Right lung (tissue), 2 donors: ENCODE measurements at regions not wholly inside any gene's neighbourhood (a gene's known extent, or its start where the extent isn't known, plus 50 kb on each side); places are given as distances from the start of the nearest gene placed in this dataset.
"Not testable (repeated sequence)": the region's sequence is repeated elsewhere in the genome, so short reads cannot be mapped to it uniquely, and the experiment has no call there.

Experiments
- DNase-seq, 2 donors: peaks; one replicate each; pipeline ENCODE4 v3.0.0-alpha.2; 2013

- no peak for DNase-seq
These were observed 210.8 kb upstream of the PLD5 start for GRCh38 chr1:242735323-242735722.

- DNase-seq = no peak
These were observed 206.9 kb upstream of the PLD5 start for GRCh38 chr1:242731446-242731845.

GRCh38 chr1:242728696-242729095, 204.2 kb upstream of the PLD5 start:
- no peak for DNase-seq

- no peak for DNase-seq
These were observed 198.7 kb upstream of the PLD5 start for GRCh38 chr1:242723044-242723716.

- no peak for DNase-seq
These were observed 194.5 kb upstream of the PLD5 start for GRCh38 chr1:242718967-242719366.

GRCh38 chr1:242712248-242712647, 187.8 kb upstream of the PLD5 start:
- DNase-seq = no peak

GRCh38 chr1:242710847-242711246, 186.3 kb upstream of the PLD5 start:
- no peak for DNase-seq

GRCh38 chr1:242710286-242710685, 185.8 kb upstream of the PLD5 start:
- DNase-seq = no peak

GRCh38 chr1:242703467-242703866, 179.0 kb upstream of the PLD5 start:
- no peak for DNase-seq

GRCh38 chr1:242692988-242693387, 168.5 kb upstream of the PLD5 start:
- no peak for DNase-seq

GRCh38 chr1:242691610-242691945, 167.1 kb upstream of the PLD5 start:
- no peak for DNase-seq

GRCh38 chr1:242690849-242691609, 166.5 kb upstream of the PLD5 start:
- no peak for DNase-seq

- no peak for DNase-seq
These were observed 164.9 kb upstream of the PLD5 start for GRCh38 chr1:242689378-242689777.

- no peak for DNase-seq
These were observed 150.6 kb upstream of the PLD5 start for GRCh38 chr1:242674951-242675645.

GRCh38 chr1:242673652-242674051, 149.2 kb upstream of the PLD5 start:
- DNase-seq = no peak

- DNase-seq = not testable (repeated sequence)
These were observed 148.7 kb upstream of the PLD5 start for GRCh38 chr1:242673165-242673564.

GRCh38 chr1:242670019-242670418, 145.5 kb upstream of the PLD5 start:
- DNase-seq = no peak

GRCh38 chr1:242662886-242663285, 138.4 kb upstream of the PLD5 start:
- DNase-seq = no peak

GRCh38 chr1:242653772-242654171, 129.3 kb upstream of the PLD5 start:
- not testable (repeated sequence) for DNase-seq

- no peak for DNase-seq
These were observed 127.3 kb upstream of the PLD5 start for GRCh38 chr1:242651817-242652216.

GRCh38 chr1:242641461-242641860, 117.0 kb upstream of the PLD5 start:
- DNase-seq = no peak

GRCh38 chr1:242639104-242639503, 114.6 kb upstream of the PLD5 start:
- DNase-seq = no peak

GRCh38 chr1:242634732-242635131, 110.2 kb upstream of the PLD5 start:
- no peak for DNase-seq
